GM23338 (cell line): ENCODE measurements at regions not wholly inside any gene's neighbourhood (a gene's known extent, or its start where the extent isn't known, plus 50 kb on each side); places are given as distances from the start of the nearest gene placed in this dataset.

Experiments used
- ATAC-seq: fragments of 200-7000 bp; cut with Tn5 transposase; 3 replicates; pipeline ENCODE4 v1.9.1; 2020
- DNase-seq: peaks from one replicate; pipeline ENCODE4 v3.0.0-alpha.2; 2015; ENCODE audit warnings: low spot score
- H2AFZ ChIP-seq: fragments of 200-600 bp; sonication (generic); 2 replicates; pipeline ENCODE4 v1.8.0; 2016; ENCODE audit warnings: antibody characterized with exemption, mild to moderate bottlenecking, moderate library complexity
- H3F3A ChIP-seq: fragments of 200-600 bp; sonication (generic); replicated peaks from 2 replicates; pipeline ENCODE4 v1.8.0; 2017; ENCODE audit warnings: antibody characterized with exemption, mixed run types, low read depth
- H3K27ac ChIP-seq: fragments of 200-600 bp; sonication (generic); 2 replicates; pipeline ENCODE4 v1.6.1; 2016; ENCODE audit warnings: low read depth
- H3K27me3 ChIP-seq: fragments of 200-600 bp; sonication (generic); 2 replicates; pipeline ENCODE4 v1.8.0; 2016; ENCODE audit warnings: mild to moderate bottlenecking, mixed run types, moderate library complexity; ENCODE audit not compliant: insufficient read depth
- H3K36me3 ChIP-seq: fragments of 200-600 bp; sonication (generic); 2 replicates; pipeline ENCODE4 v1.8.0; 2016; ENCODE audit warnings: mild to moderate bottlenecking; ENCODE audit not compliant: insufficient read depth
- H3K4me1 ChIP-seq: fragments of 200-600 bp; sonication (generic); 2 replicates; pipeline ENCODE4 v1.8.0; 2016; ENCODE audit warnings: mild to moderate bottlenecking, moderate library complexity; ENCODE audit not compliant: insufficient read depth
- H3K4me2 ChIP-seq: fragments of 200-600 bp; sonication (generic); 2 replicates; pipeline ENCODE4 v1.7.1; 2017; ENCODE audit warnings: mixed run types
- H3K4me3 ChIP-seq: fragments of 200-600 bp; sonication (generic); 2 replicates; pipeline ENCODE4 v1.6.1; 2016; ENCODE audit warnings: mixed run types
- H3K79me2 ChIP-seq: fragments of 200-600 bp; sonication (generic); replicated peaks from 2 replicates; pipeline ENCODE4 v1.8.0; 2017; ENCODE audit warnings: mild to moderate bottlenecking; ENCODE audit not compliant: insufficient read depth
- H3K9me2 ChIP-seq: fragments of 200-600 bp; sonication (generic); 2 replicates; pipeline ENCODE4 v1.8.0; 2017; ENCODE audit not compliant: insufficient read depth
- H4K20me1 ChIP-seq: fragments of 200-600 bp; sonication (generic); replicated peaks from 2 replicates; pipeline ENCODE4 v1.8.0; 2017; ENCODE audit warnings: mild to moderate bottlenecking; ENCODE audit not compliant: insufficient read depth
- H3K27ac Mint-ChIP-seq: 2 replicates; pipeline ENCODE4 v1.8.0; 2020; ENCODE audit warnings: inconsistent platforms, mild to moderate bottlenecking, moderate library complexity, mixed read lengths
- H3K27me3 Mint-ChIP-seq: 3 replicates; pipeline ENCODE4 v1.8.0; 2022; ENCODE audit warnings: low read depth, mild to moderate bottlenecking, moderate library complexity, mixed read lengths, inconsistent platforms; ENCODE audit not compliant: insufficient read depth, poor library complexity
- H3K36me3 Mint-ChIP-seq: 3 replicates; pipeline ENCODE4 v1.8.0; 2021; ENCODE audit warnings: low read depth, mild to moderate bottlenecking, inconsistent platforms, moderate library complexity, mixed read lengths
- H3K4me1 Mint-ChIP-seq: 3 replicates; pipeline ENCODE4 v1.8.0; 2020; ENCODE audit warnings: mild to moderate bottlenecking, inconsistent platforms, mixed read lengths
- H3K4me3 Mint-ChIP-seq: 3 replicates; pipeline ENCODE4 v1.8.0; 2021; ENCODE audit warnings: moderate library complexity, mild to moderate bottlenecking, inconsistent platforms, mixed read lengths
- H3K9me3 Mint-ChIP-seq: 3 replicates; pipeline ENCODE4 v1.8.0; 2020; ENCODE audit warnings: moderate library complexity, mild to moderate bottlenecking, inconsistent platforms, mixed read lengths
- CREB1 ChIP-seq: fragments of 250-450 bp; sonication (Bioruptor Pico); IDR thresholded peaks from 2 replicates; pipeline ENCODE4 v1.5.0; 2020; ENCODE audit warnings: low read depth, mild to moderate bottlenecking, moderate library complexity
- EZH2 ChIP-seq: fragments of 200-600 bp; sonication (generic); IDR thresholded peaks from one replicate; pipeline ENCODE4 v1.8.0; 2017; ENCODE audit warnings: antibody characterized with exemption, mild to moderate bottlenecking, low read depth; ENCODE audit not compliant: unreplicated experiment
- EZH2phosphoT487 ChIP-seq: fragments of 200-600 bp; sonication (generic); IDR thresholded peaks from one replicate; pipeline ENCODE4 v1.8.1; 2018; ENCODE audit warnings: antibody characterized with exemption; ENCODE audit not compliant: unreplicated experiment
- JUNB ChIP-seq: IDR thresholded peaks from one replicate; pipeline ENCODE4 v1.6.1; 2016; ENCODE audit warnings: antibody characterized with exemption; ENCODE audit not compliant: unreplicated experiment
- NANOG ChIP-seq: IDR thresholded peaks from 2 replicates; pipeline ENCODE4 v1.6.1; 2016; ENCODE audit warnings: antibody characterized with exemption, borderline replicate concordance
- POLR2AphosphoS5 ChIP-seq: IDR thresholded peaks from 2 replicates; pipeline ENCODE4 v1.6.1; 2016; ENCODE audit warnings: antibody characterized with exemption, low read depth
- STAT1 ChIP-seq: IDR thresholded peaks from one replicate; pipeline ENCODE4 v1.6.1; 2016; ENCODE audit warnings: antibody characterized with exemption; ENCODE audit not compliant: unreplicated experiment
- ZNF114 ChIP-seq: fragments of 250-450 bp; sonication (Bioruptor Pico); IDR thresholded peaks from 2 replicates; pipeline ENCODE4 v1.5.0; 2020; ENCODE audit warnings: mild to moderate bottlenecking, moderate library complexity
- ZNF331 ChIP-seq: fragments of 250-450 bp; sonication (Bioruptor Pico); IDR thresholded peaks from 2 replicates; pipeline ENCODE4 v1.5.0; 2020; ENCODE audit warnings: low read depth, mild to moderate bottlenecking, moderate library complexity
- TF ChIP-seq, protein P1 (sequence below): fragments of 250-450 bp; sonication (Bioruptor Pico); IDR thresholded peaks from 2 replicates; pipeline ENCODE4 v1.5.0; 2020; ENCODE audit warnings: mild to moderate bottlenecking, moderate library complexity
- TF ChIP-seq, protein P2 (sequence below): IDR thresholded peaks from 2 replicates; pipeline ENCODE4 v1.6.1; 2016; ENCODE audit warnings: antibody characterized with exemption
- TF ChIP-seq, protein P3 (sequence below), 2 experiments: fragments of 200-600 bp in 1 of 2; sonication (generic) in 1 of 2; conservative IDR thresholded peaks; 2 replicates each; pipeline versions ENCODE4 v1.5.1 to v1.6.1; 2016 to 2017; ENCODE audit warnings: antibody characterized with exemption in 2 of 2, low read depth in 2 of 2, mild to moderate bottlenecking in 2 of 2, moderate library complexity in 1 of 2
- TF ChIP-seq, protein P4 (sequence below): IDR thresholded peaks from one replicate; pipeline ENCODE4 v1.6.1; 2018; ENCODE audit warnings: antibody characterized with exemption; ENCODE audit not compliant: unreplicated experiment

DNA sequence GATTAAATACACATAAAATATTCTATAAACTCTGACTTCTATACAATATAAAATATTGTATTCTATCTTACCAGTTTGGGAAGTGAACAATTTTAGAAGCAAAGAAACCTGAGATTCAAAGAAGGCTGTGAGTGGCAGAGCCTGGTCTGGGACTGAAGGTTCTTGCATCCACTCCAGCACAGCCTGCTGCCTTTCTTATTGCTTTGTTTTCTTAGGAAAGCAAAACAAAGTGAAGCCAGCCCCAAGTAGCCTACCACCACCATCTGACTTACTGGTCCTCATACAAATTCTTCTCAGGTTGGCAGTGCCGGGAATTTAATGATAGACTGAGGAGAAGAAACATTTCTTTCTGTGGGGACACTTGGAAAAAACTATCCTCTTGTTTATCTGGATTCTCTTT lies 129.7 kb upstream of the SMAD1 start:
- H3K27ac Mint-ChIP-seq, result no peak overlapping the region

More for the DNA sequence above, 129.7 kb upstream of the SMAD1 start:
- Histone ChIP-seq H3K4me1 (no peaks in the 10 kb centered on the region), H3K9me2 (peaks cover 8% of the 10 kb centered on the region), H3K4me2 (no peak overlapping the region), H3K4me3 (no peak overlapping the region), H2AFZ (no peak overlapping the region), H3K27ac (no peak overlapping the region), H3K79me2 (no peaks in the 10 kb centered on the region), H3K27me3 (no peaks in the 10 kb centered on the region), H4K20me1 (no peaks in the 10 kb centered on the region), H3F3A (no peaks in the 10 kb centered on the region), H3K36me3 (no peaks in the 10 kb centered on the region)
- TF ChIP-seq, protein P1, sequence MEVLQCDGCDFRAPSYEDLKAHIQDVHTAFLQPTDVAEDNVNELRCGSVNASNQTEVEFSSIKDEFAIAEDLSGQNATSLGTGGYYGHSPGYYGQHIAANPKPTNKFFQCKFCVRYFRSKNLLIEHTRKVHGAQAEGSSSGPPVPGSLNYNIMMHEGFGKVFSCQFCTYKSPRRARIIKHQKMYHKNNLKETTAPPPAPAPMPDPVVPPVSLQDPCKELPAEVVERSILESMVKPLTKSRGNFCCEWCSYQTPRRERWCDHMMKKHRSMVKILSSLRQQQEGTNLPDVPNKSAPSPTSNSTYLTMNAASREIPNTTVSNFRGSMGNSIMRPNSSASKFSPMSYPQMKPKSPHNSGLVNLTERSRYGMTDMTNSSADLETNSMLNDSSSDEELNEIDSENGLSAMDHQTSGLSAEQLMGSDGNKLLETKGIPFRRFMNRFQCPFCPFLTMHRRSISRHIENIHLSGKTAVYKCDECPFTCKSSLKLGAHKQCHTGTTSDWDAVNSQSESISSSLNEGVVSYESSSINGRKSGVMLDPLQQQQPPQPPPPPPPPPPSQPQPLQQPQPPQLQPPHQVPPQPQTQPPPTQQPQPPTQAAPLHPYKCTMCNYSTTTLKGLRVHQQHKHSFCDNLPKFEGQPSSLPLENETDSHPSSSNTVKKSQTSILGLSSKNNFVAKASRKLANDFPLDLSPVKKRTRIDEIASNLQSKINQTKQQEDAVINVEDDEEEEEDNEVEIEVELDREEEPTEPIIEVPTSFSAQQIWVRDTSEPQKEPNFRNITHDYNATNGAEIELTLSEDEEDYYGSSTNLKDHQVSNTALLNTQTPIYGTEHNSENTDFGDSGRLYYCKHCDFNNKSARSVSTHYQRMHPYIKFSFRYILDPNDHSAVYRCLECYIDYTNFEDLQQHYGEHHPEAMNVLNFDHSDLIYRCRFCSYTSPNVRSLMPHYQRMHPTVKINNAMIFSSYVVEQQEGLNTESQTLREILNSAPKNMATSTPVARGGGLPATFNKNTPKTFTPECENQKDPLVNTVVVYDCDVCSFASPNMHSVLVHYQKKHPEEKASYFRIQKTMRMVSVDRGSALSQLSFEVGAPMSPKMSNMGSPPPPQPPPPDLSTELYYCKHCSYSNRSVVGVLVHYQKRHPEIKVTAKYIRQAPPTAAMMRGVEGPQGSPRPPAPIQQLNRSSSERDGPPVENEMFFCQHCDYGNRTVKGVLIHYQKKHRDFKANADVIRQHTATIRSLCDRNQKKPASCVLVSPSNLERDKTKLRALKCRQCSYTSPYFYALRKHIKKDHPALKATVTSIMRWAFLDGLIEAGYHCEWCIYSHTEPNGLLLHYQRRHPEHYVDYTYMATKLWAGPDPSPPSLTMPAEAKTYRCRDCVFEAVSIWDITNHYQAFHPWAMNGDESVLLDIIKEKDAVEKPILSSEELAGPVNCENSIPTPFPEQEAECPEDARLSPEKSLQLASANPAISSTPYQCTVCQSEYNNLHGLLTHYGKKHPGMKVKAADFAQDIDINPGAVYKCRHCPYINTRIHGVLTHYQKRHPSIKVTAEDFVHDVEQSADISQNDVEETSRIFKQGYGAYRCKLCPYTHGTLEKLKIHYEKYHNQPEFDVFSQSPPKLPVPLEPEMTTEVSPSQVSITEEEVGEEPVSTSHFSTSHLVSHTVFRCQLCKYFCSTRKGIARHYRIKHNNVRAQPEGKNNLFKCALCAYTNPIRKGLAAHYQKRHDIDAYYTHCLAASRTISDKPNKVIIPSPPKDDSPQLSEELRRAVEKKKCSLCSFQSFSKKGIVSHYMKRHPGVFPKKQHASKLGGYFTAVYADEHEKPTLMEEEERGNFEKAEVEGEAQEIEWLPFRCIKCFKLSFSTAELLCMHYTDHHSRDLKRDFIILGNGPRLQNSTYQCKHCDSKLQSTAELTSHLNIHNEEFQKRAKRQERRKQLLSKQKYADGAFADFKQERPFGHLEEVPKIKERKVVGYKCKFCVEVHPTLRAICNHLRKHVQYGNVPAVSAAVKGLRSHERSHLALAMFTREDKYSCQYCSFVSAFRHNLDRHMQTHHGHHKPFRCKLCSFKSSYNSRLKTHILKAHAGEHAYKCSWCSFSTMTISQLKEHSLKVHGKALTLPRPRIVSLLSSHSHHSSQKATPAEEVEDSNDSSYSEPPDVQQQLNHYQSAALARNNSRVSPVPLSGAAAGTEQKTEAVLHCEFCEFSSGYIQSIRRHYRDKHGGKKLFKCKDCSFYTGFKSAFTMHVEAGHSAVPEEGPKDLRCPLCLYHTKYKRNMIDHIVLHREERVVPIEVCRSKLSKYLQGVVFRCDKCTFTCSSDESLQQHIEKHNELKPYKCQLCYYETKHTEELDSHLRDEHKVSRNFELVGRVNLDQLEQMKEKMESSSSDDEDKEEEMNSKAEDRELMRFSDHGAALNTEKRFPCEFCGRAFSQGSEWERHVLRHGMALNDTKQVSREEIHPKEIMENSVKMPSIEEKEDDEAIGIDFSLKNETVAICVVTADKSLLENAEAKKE (CRISPR knock-in tag), result no peak
- TF ChIP-seq, protein P2, sequence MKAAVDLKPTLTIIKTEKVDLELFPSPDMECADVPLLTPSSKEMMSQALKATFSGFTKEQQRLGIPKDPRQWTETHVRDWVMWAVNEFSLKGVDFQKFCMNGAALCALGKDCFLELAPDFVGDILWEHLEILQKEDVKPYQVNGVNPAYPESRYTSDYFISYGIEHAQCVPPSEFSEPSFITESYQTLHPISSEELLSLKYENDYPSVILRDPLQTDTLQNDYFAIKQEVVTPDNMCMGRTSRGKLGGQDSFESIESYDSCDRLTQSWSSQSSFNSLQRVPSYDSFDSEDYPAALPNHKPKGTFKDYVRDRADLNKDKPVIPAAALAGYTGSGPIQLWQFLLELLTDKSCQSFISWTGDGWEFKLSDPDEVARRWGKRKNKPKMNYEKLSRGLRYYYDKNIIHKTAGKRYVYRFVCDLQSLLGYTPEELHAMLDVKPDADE, result no peak
- TF ChIP-seq, protein P3, sequence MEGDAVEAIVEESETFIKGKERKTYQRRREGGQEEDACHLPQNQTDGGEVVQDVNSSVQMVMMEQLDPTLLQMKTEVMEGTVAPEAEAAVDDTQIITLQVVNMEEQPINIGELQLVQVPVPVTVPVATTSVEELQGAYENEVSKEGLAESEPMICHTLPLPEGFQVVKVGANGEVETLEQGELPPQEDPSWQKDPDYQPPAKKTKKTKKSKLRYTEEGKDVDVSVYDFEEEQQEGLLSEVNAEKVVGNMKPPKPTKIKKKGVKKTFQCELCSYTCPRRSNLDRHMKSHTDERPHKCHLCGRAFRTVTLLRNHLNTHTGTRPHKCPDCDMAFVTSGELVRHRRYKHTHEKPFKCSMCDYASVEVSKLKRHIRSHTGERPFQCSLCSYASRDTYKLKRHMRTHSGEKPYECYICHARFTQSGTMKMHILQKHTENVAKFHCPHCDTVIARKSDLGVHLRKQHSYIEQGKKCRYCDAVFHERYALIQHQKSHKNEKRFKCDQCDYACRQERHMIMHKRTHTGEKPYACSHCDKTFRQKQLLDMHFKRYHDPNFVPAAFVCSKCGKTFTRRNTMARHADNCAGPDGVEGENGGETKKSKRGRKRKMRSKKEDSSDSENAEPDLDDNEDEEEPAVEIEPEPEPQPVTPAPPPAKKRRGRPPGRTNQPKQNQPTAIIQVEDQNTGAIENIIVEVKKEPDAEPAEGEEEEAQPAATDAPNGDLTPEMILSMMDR (conservative IDR thresholded peaks at IDR 0.05; ENCODE audit: low read depth in 2 of 2), result no peak
- TF ChIP-seq CREB1 (CRISPR knock-in tag) (no peak), EZH2phosphoT487 (no peak), ZNF114 (CRISPR knock-in tag) (no peak), JUNB (no peak), EZH2 (no peak), POLR2AphosphoS5 (no peak), STAT1 (no peak), ZNF331 (CRISPR knock-in tag) (no peak), NANOG (no peak)
- TF ChIP-seq, protein P4, sequence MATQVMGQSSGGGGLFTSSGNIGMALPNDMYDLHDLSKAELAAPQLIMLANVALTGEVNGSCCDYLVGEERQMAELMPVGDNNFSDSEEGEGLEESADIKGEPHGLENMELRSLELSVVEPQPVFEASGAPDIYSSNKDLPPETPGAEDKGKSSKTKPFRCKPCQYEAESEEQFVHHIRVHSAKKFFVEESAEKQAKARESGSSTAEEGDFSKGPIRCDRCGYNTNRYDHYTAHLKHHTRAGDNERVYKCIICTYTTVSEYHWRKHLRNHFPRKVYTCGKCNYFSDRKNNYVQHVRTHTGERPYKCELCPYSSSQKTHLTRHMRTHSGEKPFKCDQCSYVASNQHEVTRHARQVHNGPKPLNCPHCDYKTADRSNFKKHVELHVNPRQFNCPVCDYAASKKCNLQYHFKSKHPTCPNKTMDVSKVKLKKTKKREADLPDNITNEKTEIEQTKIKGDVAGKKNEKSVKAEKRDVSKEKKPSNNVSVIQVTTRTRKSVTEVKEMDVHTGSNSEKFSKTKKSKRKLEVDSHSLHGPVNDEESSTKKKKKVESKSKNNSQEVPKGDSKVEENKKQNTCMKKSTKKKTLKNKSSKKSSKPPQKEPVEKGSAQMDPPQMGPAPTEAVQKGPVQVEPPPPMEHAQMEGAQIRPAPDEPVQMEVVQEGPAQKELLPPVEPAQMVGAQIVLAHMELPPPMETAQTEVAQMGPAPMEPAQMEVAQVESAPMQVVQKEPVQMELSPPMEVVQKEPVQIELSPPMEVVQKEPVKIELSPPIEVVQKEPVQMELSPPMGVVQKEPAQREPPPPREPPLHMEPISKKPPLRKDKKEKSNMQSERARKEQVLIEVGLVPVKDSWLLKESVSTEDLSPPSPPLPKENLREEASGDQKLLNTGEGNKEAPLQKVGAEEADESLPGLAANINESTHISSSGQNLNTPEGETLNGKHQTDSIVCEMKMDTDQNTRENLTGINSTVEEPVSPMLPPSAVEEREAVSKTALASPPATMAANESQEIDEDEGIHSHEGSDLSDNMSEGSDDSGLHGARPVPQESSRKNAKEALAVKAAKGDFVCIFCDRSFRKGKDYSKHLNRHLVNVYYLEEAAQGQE, result no peak
- H3K27me3 Mint-ChIP-seq, result peaks cover 3% of the 10 kb centered on the region
- H3K36me3 Mint-ChIP-seq, result no peaks in the 10 kb centered on the region
- H3K4me1 Mint-ChIP-seq, result no peaks in the 10 kb centered on the region
- no peak overlapping the region for H3K4me3 Mint-ChIP-seq
- no peaks in the 10 kb centered on the region for H3K9me3 Mint-ChIP-seq
- ATAC-seq (no peak), DNase-seq (no peak)
